GM19452 (cell line): ENCODE measurements at regions not wholly inside any gene's neighbourhood (a gene's known extent, or its start where the extent isn't known, plus 50 kb on each side); places are given as distances from the start of the nearest gene placed in this dataset.
"Not testable (repeated sequence)": the region's sequence is repeated elsewhere in the genome, so short reads cannot be mapped to it uniquely, and the experiment has no call there.

Experiments
- ATAC-seq: cut with Tn5 transposase; IDR thresholded peaks from one replicate; pipeline ENCODE4 v1.9.1; 2021; ENCODE audit not compliant: unreplicated experiment

DNA sequence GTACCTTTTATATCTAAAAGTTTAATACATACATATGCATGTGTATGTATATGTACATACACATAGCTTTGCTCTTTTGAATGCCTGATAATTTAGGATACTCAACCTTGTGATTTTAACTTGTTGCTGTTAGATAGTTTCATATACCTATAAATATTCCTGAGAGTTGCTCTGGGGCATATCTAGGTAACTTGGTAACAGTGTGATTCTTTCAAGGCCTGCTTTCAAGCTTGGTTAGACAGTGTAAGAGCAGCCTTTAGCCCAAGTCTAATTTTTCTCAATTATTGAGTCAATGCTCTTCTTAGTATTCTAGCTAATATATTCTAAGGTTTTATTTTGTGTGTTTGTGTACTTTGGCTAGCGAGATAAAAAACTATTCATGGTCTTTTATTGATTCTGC, 762.1 kb upstream of the MIR17HG start:
- no peak for ATAC-seq

DNA sequence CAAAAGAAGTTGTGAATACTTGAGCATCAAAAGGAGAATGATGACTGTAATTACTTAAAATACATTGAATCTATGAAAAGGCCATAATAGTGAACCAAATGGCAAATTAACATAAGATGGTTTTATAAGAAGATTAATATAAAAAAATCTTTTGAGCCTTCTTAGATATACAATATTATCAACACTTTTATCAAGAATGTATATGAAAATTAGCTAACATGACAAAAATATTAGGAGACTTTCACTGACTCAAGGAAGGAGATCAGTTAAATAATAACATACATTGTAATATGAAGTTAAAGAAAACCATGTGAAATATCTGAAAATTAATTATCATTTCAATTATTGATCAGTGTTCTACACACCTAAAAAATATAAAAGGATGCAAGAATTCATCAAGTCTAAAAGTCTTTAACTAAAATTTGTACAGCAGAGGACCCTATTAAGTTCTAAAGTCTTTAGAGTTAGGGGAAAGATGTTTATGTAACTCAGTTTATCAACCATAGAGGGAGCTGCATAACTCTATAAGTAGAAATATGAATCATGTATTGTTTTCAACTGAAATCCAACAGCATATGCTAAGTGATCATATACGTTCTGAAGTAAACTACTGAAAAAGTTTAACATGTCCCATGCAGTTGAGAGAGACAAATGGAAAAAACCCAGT, 756.1 kb upstream of the MIR17HG start:
- ATAC-seq, result no peak

GRCh38 chr13:90591927-90592268, 755.6 kb upstream of the MIR17HG start:
- ATAC-seq, result no peak

DNA sequence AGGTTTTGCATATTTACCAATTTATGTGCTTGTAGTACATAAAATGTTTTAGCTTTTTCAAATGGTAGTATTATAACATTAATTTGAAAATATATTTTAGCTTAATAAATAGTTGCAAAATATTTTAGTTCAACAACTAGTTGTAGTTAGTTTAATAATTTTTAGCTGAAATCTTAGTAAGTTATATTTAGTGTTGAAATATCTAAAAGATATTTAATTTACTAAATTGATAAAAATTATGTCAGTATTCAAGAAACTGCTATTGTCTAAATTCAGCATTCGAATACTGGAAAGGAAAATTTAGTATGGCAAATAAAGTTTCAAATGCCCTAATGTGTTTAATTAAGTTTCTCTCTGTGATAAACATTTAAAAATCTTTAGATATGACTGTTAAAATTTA, 754.5 kb upstream of the MIR17HG start:
- no peak for ATAC-seq

DNA sequence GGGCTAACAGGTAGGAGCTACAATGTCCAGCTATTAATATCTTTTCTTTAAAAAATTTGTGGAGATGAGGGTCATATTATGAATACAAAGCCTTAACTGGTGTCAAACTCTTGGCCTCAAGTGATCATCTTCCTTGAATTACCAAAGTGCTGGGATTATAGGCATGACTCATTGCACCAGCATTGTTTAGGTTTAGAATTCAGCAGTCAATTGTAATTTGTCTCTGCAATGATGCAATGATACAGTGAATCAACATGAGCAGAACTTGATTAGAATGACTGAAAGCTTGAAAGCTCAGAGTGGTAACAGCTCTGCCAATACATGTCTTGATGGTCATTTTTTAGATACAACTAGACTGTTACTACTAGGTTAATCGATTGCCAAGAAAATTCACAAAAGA, 752.8 kb upstream of the MIR17HG start:
- no peak for ATAC-seq

- ATAC-seq, result no peak
Measured at GRCh38 chr13:90605664-90606063, 741.8 kb upstream of the MIR17HG start.

GRCh38 chr13:90606921-90607320, 740.6 kb upstream of the MIR17HG start:
- not testable (repeated sequence) for ATAC-seq

GRCh38 chr13:90612391-90612790, 735.1 kb upstream of the MIR17HG start:
- ATAC-seq, result no peak

DNA sequence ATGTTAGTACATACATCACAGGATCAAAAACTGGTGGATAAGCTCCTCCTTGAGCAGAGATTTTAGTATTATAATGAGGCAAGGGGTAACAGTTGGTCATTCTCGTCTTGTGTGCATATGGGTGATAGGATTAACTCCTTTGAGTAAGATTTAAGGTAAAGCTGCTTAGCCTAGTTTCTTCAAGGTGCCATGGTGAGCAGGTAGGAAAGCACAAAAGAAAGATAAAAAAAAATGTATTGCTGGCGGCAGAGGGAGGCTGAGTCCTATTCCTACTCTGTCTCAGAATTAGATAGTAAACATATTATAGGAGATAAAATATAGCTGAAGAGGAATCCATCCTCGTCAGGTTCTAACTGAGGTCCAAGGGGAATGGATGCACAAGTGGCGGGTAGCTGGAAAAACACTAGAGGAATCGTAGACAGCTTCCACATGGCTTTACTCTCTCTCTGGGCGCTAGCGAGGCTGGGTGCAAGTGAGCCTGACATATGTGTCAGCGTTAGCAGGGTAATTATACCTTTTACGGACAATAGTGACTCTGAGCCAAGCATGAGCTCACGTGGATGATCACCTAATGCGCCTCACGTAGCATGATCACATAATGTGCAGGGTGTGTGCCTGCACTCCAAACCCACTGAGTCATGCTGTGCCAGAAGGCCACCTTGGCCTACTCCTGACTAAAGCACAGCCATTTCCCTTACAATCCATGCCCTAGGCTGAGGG, 734.3 kb upstream of the MIR17HG start:
- no peak for ATAC-seq

DNA sequence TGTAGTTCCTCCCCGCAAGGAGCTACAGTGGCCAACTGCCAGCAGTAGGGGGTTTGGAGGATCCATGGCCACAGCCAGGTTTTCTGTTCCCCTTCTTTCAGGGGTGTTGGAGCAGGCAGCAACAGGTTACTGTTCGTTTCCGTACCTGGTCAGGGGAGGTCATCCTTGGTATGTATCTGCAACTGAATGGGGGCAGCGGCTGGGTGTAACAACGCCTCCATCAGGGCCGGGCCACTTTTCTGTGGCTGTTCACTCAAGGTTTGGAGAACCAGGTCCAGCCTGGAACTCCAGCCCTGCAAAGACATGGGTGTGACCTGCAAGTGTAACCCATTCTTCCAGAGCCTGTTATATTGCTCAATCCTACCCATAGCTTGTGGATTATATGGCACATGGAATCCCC, 732.3 kb upstream of the MIR17HG start:
- no peak for ATAC-seq

DNA sequence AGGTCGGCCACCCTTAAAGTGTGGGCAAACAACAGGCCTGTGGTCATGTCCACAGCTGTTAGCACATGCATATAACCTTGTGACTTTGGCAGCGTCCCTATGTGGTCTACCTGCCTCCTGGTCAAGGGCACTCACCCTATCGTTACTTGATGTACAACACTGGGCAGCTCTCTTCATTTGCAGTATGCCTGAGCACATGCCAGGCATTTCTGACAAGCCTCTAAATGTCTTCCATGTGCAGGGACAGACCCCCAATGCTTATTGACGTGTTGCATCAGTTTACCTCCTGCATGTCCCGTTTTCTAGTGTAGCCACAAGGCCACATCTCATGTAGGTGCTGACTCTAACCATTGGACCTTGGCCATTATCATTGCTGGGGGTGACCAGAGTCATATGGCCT, 731.7 kb upstream of the MIR17HG start:
- no peak for ATAC-seq

DNA sequence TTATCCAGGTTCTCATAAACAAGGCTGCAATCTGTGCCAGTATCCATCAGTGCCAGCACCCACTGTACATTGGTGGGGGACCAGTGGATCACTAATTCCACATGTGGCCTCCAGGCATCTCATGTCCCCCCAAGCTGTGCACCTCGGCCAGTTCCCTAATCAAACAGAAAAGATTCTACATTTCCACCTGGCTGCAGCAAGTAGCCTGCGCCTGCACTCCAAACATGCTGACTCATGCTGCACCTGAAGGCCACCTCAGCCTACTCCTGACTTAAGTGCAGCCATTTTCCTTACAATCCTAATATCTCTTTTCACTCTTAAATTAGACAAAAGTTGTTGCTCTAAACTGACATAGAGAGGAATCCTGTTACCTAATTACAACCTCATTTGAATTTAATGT, 729.4 kb upstream of the MIR17HG start:
- no peak for ATAC-seq

- ATAC-seq, result no peak
Measured at GRCh38 chr13:90622541-90622940, 724.9 kb upstream of the MIR17HG start.

- ATAC-seq, result no peak
Measured at GRCh38 chr13:90623318-90624011, 724.0 kb upstream of the MIR17HG start.

- ATAC-seq, result no peak
Measured at GRCh38 chr13:90627813-90628212, 719.7 kb upstream of the MIR17HG start.

DNA sequence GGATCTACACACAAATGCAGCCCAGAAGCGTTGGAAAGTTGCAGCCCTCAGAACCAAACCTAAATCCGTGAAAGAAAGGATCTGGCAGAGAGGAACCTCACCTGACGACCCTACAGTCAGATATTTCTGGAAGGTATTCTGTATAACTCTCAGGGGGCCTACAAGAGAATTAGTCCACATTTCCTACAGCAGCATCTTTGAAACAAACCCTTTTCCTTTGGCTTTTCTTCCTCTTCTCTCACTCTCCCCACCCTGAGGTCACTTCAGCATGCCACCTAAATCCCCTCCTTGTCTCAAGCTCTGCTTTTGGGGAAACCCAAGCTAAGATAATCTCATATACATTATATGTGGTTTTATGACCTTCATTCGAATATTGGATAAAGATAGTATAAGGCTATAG, 719.0 kb upstream of the MIR17HG start:
- no peak for ATAC-seq

- ATAC-seq, result no peak
Measured at GRCh38 chr13:90630716-90631115, 716.8 kb upstream of the MIR17HG start.

- ATAC-seq, result no peak
Measured at GRCh38 chr13:90632184-90632583, 715.3 kb upstream of the MIR17HG start.

- ATAC-seq, result no peak
Measured at GRCh38 chr13:90633849-90634248, 713.6 kb upstream of the MIR17HG start.

DNA sequence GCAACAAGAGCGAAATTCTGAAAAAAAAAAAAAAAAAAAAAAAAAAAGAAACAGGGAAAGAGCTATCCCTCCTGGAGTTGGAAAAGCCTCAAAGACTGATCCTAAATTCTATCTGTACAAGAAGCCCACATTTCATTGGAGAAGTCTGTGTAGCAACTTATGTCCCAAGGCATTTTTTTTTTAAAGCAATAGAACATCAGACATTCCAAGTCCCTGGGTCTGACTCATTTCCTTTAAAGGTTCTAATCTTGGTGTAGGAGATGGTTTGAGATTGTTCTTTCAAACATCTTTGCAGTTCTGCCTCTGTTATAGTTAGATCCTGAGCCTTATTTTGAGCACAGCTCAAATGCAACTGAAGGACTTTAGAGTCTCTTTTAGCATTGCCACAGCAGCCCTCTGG, 706.5 kb upstream of the MIR17HG start:
- no peak for ATAC-seq

DNA sequence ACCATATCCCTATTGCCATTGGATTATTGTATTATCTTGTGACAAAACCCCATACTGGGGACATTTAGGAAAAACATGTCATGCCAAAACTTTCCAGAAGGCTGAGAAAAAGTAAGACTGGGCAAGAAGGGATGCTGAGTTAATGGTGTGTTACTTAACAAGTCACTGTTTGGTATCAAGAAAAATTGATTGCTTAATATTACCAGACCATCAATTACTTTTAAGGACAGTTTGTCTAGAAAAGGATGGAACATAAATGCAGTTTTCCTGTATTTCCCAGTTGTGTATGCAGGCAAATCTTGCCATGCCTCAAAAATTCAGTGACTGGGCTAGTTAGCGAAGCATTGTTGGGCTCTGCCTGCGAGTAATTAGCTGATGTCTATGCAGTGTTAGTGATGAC, 705.6 kb upstream of the MIR17HG start:
- no peak for ATAC-seq

DNA sequence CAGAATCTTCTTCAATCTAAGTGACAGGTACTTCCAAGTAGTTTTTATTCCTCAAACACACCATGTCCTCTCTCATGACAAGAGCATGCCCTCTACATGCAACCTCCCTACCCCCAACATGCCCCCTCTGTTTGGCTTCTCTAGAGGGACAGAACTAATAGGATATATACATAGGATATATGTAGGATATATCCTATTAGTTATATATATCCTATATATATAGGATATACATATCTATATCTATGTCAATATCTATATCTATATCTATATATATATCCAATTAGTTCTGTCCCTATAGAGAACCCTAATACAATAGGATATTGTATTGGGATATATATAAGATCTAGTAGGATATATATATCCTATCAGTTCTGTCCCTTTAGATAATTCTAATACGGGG, 701.9 kb upstream of the MIR17HG start:
- ATAC-seq, result no peak
